ENCODE measurements at regions not wholly inside any gene's neighbourhood (a gene's known extent, or its start where the extent isn't known, plus 50 kb on each side); places are given as distances from the start of the nearest gene placed in this dataset.

GRCh38 chrX:35017284-35017683 lies 74.7 kb downstream of the FAM47B start:
- no peak for TF ChIP-seq CTCF (IDR thresholded peaks at IDR 0.05)
- no peak for TF ChIP-seq EP300 (IDR thresholded peaks at IDR 0.05)
- no peak for TF ChIP-seq POLR2AphosphoS5 (IDR thresholded peaks at IDR 0.05)
- TF ChIP-seq POLR2A (IDR thresholded peaks at IDR 0.05): no peak

Measured in upper lobe of left lung (tissue), 4 donors.